GM20000 (cell line): ENCODE measurements at regions not wholly inside any gene's neighbourhood (a gene's known extent, or its start where the extent isn't known, plus 50 kb on each side); places are given as distances from the start of the nearest gene placed in this dataset.

Experiments used
- DNase-seq: peaks from one replicate; pipeline ENCODE4 v3.0.0; 2012; ENCODE audit warnings: low spot score
- TF ChIP-seq, protein P1 (sequence below): IDR thresholded peaks from 2 replicates; pipeline ENCODE4 v1.5.1; 2012; ENCODE audit warnings: mild to moderate bottlenecking, control low read depth; ENCODE audit errors: extremely low read depth, missing control alignments

- TF ChIP-seq, protein P1, sequence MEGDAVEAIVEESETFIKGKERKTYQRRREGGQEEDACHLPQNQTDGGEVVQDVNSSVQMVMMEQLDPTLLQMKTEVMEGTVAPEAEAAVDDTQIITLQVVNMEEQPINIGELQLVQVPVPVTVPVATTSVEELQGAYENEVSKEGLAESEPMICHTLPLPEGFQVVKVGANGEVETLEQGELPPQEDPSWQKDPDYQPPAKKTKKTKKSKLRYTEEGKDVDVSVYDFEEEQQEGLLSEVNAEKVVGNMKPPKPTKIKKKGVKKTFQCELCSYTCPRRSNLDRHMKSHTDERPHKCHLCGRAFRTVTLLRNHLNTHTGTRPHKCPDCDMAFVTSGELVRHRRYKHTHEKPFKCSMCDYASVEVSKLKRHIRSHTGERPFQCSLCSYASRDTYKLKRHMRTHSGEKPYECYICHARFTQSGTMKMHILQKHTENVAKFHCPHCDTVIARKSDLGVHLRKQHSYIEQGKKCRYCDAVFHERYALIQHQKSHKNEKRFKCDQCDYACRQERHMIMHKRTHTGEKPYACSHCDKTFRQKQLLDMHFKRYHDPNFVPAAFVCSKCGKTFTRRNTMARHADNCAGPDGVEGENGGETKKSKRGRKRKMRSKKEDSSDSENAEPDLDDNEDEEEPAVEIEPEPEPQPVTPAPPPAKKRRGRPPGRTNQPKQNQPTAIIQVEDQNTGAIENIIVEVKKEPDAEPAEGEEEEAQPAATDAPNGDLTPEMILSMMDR: no peak
- DNase-seq: no peak
These were observed 388.7 kb downstream of the SHQ1 start for GRCh38 chr3:72459588-72459987.

DNA sequence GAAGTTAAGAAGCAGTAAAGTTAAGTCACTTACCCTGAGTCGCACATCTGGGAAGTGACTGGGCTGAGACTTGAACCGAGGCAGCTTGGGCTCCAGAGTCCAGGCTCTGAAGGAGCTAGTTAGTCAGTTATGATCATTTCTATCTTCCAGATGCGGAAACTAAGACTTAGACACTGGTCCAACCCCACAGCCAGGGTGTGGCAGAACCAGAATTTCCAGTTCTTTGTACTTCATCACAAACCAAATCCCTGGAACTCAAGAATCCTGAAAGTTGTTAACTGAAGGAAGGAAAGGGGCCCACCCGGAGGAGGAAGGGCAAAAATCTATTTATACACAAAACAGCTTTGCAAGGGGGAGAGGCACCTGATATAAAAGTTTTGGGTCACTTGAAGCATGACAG, 389.9 kb downstream of the SHQ1 start:
- DNase-seq: no peak
- TF ChIP-seq, protein P1: no peak

- no peak for DNase-seq
- TF ChIP-seq, protein P1: no peak
These were observed 393.8 kb downstream of the SHQ1 start for GRCh38 chr3:72454441-72454840.

GRCh38 chr3:72453706-72454105, 394.5 kb downstream of the SHQ1 start:
- no peak for DNase-seq
- TF ChIP-seq, protein P1: no peak

DNA sequence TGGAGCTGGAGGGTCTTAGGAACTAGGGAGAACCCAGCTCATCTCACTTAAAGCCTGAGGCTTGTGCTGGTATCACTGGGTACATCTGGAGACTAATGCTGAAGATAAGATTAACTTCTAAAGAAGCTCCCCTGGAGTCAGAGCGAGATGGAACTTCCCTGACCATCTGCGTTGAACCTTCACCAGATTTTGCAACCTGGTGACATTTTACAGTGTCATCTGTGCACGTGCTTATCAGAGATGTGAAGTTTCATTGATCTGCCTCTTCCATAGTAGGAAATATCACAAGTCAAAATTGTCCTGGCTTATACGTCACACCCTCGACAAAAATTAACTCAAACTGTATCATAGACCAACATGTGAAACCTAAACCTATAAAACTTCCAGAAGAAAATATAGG, 395.5 kb downstream of the SHQ1 start:
- no peak for DNase-seq
- TF ChIP-seq, protein P1: no peak

DNA sequence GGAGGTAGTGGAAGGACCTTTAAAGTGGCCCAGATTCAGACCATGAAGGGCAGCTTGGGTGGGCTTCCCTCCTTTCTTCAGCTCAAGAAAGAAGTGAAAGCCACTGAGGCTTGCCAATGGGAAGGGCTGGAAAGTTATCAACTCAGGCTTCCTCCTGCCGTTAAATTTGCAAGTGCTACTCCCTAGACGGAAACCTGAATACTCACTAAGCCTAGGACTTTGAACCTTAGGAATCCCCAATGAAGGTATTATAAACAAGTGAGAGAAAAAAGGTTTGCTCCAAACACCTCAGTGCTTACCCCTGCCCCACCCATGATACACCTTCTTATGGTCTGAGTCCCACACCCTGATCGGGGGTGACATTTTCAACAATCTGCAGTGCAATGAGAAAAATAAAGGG, 396.4 kb downstream of the SHQ1 start:
- no peak for DNase-seq
- TF ChIP-seq, protein P1: no peak

GRCh38 chr3:72449551-72449950, 398.7 kb downstream of the SHQ1 start:
- no peak for DNase-seq
- TF ChIP-seq, protein P1: no peak
